Hematopoietic multipotent progenitor cell treated with erythropoietin and hydrocortisone succinate and interleukin-3 and kit ligand, for 4 days (in vitro differentiated cells): ENCODE measurements at regions not wholly inside any gene's neighbourhood (a gene's known extent, or its start where the extent isn't known, plus 50 kb on each side); places are given as distances from the start of the nearest gene placed in this dataset.
"Not testable (repeated sequence)": the region's sequence is repeated elsewhere in the genome, so short reads cannot be mapped to it uniquely, and the experiment has no call there.

Experiments
- DNase-seq: peaks from one replicate; pipeline ENCODE4 v3.0.0-alpha.2; 2015

DNA sequence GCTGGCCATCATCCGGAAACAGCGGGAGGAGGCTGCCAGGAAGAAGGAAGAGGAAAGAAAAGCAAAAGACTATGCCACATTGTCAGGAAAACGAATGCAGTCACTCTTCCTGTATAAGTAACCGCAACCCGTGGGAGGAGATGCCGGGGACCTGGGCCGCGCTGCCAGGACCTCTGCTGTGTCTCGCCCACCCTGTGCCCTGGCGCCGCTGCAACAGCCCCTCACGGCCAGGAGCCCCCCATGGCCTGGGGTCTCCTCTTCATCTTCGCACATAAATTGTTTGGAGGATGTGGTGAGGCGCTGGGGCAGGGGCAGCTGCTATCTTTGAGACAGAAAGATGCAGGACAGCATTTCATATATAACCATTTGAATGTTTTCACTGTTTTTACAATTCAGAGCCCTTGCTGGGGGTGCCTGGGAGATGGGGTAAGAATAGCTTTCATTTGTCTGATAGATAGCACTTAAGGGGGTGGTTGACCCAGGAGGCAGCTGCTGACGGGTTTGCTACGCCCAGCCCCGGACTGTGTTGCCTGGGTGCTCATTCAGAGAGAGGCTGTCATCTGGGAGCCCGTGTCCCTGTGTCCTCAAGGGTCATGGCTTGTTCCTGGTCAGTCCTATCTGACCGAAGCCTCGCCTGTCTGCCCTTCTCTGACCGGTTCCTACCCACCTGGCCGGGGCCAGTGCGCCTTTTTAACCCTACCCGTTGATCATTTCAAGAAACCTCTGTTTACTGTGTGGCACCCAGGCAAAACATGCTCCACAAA lies 1067.7 kb upstream of the COX7C start:
- no peak for DNase-seq

DNA sequence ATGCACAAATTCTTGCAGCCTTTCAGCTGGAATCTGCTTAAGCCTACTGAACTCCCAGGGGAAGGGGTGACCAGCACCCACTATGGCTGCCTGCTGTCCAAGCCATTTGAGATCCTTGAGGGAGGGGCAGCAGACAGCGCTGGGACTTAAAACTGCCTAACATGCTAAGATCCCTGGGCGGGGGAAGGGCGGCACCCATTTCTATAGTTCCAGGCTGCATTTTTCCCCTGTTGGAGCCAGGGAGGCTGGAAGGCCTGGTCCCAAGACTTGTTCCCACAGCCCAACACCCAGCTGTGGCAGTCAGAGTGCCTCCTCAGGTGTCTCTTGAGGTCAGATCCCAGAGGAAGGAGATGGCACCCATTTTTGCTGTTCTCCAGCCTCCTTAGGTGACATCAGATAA lies 1061.3 kb upstream of the COX7C start:
- DNase-seq: no peak

DNA sequence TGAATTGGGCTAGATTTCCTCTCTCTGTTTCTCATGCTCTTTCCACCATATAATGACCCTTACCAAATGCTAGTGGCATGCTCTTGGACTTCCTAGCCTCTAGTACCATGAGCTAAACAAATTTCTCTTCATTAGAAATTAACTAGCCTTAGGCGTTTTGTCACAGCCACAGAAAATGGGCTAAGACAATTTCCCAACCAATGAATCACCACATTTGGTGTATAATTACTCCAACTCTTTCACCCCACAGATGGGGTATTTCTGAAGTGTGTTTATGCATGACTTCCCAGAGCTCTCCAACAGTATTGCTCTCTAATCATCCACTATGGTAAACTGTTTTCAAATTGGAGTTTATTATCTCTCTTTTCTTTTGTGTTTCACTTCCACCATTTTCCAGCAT lies 1041.1 kb upstream of the COX7C start:
- no peak for DNase-seq

DNA sequence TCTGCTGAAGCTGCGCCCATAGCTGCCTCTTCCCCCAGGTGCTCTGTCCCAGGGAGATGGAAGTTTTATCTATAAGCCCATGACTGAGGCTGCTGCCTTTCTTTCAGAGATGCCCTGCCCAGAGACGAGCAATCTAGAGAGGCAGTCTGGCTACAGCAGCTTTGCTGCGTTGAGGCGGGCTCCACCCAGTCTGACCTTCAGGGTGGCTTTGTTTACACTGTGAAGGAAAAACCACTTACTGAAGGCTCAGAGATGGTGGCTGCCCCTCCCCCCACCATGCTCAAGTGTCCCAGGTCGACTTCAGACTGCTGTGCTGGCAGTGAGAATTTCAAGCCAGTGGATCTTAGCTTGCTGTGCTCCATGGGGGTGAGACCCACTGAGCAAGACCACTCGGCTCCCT lies 1029.9 kb upstream of the COX7C start:
- not testable (repeated sequence) for DNase-seq

DNA sequence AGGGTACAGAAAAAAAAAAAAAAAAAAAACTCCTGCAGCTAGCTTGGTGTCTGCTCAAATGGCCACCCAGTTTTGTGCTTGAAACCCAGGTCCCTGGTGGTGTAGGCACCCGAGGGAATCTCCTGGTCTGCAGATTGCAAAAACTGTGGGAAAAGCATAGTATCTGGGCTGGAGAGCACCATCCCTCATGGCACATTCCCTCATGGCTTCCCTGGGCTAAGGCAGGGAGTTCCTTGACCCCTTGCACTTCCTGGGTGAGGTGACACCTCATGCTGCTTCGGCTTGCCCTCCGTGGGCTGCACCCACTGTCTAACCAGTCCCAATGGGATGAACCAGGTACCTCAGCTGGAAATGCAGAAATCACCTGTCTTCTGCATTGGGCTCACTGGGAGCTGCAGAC lies 1029.5 kb upstream of the COX7C start:
- not testable (repeated sequence) for DNase-seq

DNA sequence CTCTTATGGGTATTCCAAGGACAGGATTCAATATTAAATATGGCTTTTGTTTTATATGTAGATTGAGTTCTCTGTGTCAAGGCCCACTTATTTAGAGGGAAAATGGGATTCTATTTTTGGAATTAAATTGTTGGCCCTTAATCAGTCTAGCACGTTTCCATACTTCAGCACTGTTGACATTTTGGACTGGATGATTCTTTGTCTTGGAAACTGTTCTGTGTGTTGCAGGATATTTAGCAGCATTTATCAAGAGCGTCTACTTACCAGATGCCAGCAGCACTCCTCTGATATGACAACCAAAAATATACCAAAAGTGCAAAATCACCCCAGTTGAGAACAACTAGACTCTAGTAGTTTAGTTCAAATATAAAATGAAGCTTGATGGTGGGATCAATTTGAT lies 1027.0 kb upstream of the COX7C start:
- no peak for DNase-seq

DNA sequence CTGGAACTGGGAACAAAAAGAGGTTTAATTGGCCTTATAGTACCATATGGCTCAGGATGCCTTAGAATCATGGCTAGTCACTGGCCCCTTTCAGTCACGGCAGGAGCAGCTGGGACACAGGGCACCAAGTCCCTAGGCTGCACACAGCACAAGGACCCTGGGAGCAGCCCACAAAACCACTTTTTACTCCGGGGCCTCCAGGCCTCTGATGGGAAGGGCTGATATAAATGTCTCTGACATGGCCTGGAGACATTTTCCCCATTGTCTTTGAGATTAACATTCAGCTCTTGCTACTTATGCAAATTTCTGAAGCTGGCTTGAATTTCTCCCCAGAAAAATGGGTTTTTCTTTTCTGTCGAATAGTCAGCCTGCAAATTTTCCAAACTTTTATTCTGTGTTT lies 1026.4 kb upstream of the COX7C start:
- no peak for DNase-seq

DNA sequence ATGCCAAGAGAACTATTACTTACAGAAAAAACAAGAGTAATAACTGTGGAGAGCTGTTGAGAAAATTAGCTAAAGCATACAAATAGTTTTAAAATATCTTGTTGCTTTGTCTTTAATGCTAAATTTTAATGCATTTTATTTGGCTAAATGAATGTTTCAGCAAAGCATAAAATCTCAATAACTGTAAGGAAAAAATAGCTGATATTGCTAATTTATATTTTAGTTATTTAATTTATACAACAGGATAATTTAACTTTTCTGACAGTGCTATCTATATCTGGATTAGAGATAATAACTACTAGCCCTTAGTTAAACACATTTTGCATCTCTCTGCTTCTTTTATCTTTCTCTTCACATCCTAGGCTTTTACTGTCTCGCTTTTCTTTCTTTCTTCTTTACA lies 1014.9 kb upstream of the COX7C start:
- DNase-seq: no peak

DNA sequence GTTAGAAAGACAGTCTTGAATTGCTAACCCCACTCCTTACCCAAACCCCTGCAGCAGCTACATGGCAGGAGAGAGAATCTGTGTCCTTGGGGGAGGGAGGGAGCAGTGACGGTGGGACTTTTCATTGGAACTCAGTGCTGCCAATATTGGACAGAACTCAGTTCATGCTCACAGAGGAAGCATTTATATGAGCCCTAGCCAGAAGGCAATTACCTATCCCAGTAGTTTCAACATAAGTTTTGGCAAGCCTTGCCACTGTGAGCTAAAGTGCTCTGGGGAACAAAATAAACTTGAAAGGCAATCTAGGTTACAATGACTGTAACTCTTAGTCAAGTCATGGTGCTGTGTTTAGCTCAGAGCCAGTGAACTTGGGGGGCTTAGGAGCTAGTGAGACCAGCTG lies 1013.4 kb upstream of the COX7C start:
- DNase-seq: no peak

DNA sequence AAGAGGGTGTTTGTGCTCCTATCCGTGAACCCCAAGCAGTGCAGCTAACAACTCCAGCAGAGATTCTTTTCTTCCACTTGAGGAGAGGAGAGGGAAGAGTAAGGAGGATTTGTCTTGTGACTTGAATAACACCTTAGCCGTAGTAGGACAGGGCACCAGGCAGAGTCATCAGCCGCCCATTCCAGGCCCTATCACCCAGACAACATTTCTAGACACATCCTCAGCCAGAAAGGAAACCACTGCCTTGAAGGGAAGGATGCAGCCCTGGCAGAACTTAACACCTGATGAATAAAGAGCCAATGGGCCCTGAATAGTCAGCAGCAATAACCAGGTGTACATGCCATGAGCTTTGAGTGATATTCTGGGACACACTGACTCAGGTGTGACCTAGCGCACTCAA lies 1013.0 kb upstream of the COX7C start:
- DNase-seq: no peak

DNA sequence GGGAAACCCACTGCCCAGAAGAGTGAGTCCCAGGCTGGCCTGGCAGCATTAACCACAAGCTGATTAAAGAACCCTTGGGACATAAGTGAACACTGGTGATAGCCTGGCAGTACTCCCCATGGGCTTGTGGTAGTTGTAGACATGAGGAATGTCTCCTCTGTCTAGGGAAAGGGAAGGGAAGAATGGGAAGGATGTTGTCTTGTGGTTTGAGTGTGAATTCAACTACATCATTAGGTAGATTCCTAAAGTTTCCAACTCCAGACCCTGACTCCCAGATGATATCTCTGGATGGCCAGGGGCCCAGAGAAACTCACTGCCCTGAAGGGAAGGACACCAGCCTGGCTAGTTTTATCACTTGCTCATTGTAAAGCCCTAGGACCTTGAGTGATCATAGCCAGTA lies 1012.4 kb upstream of the COX7C start:
- no peak for DNase-seq

DNA sequence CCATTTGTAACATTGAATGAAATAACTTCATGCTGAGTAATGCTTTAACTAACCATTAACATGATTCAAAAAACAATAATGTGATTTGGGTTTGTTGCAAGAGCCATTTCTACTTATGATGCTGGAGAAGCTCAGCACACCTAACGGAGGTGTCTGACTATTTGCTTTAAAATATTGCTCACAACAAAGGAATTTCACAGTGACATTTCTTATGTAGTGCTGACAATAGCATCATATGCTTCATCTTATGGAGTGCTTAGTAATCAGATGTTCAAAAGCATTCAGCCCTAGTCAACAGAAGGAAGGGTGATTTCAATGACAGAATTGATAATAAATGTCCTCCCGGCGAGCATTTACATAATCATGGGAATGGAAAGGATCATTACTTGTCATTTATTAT lies 1003.3 kb upstream of the COX7C start:
- no peak for DNase-seq

DNA sequence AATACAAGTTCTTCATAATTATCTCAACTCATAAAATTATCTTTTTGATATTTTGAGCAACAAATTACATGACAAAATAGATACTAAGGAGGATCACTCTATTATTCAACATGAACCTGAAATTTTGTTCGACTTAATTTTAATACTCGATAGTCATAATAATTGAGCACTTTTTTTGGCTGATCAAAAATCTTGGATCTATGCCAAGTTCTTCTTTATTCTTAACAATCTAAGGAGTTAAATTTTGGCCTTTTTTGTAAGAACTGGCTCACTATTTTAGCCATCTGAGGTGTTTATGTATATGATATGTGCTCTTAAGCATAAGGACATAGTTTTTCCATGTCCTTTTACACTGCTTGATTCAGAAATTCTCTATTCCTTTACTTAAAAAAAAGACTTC lies 996.1 kb upstream of the COX7C start:
- DNase-seq: no peak

DNA sequence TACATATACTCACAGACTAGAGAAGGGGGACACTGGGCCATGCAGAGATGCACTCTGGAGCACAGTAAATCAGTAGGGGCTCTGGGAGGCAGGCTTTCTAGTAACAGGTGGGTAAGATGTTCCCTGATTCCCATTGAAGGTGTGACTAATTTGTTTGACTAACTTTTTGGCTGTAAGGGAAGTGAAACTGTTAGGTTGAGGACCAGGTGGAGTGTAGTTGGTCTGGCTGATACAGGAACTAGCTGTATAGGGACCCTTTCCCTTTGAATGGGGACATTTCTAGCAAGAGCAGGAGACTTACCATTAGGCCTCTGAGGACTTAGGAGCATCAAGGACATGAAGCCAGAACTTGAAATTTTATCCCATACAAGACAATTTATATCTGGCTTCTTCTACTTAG lies 989.6 kb upstream of the COX7C start:
- DNase-seq: no peak

DNA sequence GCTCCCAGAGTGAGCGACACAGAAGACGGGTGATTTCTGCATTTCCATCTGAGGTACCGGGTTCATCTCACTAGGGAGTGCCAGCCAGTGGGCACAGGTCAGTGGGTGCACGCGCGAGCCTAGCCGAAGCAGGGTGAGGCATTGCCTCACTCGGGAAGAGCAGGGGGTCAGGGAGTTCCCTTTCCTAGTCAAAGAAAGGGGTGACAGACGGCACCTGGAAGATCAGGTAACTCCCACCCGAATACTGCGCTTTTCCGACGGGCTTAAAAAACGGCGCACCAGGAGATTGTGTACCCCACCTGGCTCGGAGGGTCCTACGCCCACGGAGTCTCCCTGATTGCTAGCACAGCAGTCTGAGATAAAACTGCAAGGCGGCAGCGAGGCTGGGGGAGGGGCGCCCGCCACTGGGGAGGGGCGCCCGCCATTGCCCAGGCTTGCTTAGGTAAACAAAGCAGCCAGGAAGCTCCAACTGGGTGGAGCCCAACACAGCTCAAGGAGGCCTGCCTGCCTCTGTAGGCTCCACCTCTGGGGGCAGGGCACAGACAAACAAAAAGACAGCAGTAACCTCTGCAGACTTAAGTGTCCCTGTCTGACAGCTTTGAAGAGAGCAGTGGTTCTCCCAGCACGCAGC lies 979.1 kb upstream of the COX7C start:
- not testable (repeated sequence) for DNase-seq

DNA sequence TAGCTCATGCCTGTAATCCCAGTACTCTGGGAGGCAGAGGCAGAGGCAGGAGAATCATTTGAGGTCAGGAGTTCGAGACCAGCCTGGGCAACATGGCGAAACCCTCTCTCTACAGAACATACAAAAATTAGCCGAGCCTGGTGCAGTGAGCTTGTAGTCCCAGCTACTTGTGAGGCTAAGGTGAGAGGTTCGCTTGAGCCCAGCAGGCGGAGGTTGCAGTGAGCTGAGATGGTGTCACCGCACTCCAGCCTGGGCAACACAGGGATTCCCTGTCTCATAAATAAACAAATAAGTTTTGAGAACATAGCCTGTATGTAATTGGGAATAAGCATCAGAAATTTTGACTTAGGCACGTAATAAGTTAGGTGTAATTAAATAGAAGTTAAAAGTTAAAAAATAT lies 971.7 kb upstream of the COX7C start:
- DNase-seq: no peak

DNA sequence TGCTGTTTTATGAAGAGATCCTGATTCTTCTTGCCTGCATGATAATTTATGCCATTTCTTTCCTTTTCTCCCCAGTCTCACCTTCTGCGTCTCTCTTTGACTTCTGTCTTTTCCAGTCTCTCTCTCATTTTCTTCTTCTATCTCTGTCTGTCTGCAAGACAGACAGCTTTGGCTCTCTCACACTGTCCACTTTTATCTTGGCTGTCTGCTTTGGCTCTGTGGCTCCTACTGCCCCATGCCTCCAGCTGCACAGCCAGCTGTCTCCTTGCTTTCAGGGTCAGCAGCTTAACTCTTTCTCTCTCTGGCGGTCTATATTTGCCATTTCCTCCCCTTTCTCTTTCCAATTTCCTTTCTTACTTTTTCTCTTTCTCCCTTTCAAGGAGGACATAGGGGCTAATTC lies 971.1 kb upstream of the COX7C start:
- no peak for DNase-seq

DNA sequence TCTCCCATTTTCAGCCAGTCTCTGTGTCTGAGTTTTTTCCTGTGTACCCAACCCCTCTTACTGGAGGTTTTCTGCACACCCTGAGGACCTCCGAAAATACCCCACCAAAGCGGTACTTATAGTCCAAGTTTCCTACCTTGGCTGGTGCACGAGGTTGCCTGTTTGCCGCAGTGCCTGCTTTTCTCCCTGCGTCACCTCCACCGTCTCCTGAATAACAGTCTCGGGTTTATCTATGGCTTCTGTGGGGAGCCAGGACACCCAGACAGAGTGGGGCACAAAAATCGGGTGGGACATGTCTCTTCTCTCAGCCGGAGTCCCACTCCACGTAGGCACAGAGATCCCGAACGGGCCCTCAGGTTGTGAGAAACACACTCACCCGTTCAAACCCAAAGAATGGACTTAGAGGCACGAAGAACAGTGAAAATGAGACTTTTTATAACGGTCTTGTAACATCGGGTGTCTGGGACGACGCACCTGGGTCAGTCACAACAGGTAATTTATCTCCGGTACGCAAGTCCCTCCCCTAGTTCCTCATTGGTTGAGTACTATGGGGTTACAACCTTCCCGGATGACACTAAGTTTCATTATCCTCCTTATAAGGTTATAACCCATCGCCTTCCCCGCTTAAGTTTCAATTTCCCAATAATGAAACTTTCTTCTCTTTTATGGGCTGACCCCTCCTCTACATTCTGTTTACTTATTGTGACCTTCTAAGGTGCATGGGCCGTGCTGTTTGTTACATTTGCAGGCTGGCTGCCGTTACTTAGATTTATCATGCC lies 970.2 kb upstream of the COX7C start:
- no peak for DNase-seq

DNA sequence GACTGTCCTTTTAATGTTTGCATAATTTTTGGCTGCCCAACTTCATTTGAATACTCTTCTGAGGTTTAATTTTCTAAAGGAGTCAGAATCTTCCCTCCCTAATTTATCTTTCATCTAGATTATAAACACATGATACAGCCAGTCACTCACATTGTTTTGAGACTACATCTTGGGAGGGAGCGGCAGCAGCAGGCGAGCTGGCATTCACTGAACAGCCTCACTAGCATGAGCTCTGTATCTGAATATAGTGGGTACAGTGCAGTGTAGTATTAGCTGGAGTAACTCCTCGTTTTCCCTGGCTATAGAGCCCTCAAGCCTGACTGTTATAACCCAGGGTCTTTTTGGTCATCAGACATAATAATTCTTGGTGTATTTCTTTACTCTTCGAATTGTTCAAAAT lies 969.2 kb upstream of the COX7C start:
- DNase-seq: no peak

DNA sequence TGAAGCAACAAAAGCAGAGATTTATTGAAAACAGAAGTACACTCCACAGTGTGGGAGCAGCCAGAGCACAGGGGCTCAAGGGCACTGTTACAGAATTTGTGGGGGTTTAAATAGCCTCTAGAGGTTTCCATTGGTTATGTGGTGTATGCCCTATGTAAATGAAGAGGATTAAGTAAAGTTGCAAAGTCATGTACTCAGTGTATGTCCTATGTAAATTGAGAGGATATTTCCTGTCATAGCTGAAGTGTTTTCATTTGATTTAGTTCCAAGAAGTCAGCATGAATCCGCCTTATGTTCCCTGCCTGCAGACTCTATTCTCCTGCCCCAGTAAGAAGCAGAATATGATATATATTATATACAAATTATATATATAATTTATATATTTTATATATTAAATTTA lies 966.0 kb upstream of the COX7C start:
- no peak for DNase-seq

DNA sequence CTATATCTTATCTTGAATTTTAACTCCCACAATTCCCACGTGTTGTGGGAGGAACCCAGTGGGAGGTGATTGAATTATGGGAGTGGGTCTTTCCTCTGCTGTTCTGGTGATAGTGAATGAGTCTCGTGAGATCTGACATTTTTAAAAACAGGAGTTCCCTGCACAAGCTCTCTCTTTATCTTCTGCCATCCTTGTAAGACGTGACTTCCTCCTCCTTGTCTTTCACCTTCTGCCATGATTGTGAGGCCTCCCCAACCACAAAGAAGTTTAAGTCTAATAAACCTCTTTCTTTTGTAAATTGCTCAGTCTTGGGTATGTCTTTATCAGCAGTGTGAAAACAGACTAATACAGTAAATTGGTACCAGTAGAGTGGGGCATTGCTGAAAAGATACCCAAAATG lies 963.6 kb upstream of the COX7C start:
- not testable (repeated sequence) for DNase-seq

DNA sequence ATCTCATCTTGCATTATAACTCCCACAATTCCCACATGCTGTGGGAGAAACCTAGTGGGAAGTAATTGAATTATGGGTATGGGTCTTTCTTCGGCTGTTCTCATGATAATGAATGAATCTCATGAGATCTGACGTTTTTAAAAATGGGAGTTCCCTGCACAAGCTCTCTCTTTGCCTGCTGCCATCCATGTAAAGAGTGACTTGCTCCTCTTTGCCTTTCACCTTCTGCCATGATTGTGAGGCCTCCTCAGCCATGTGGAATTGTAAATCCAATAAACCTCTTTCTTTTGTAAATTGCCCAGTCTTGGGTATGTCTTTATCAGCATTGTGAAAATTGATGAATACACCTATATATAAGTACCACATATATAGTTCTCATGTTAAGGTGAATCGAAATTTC lies 961.7 kb upstream of the COX7C start:
- DNase-seq: no peak

DNA sequence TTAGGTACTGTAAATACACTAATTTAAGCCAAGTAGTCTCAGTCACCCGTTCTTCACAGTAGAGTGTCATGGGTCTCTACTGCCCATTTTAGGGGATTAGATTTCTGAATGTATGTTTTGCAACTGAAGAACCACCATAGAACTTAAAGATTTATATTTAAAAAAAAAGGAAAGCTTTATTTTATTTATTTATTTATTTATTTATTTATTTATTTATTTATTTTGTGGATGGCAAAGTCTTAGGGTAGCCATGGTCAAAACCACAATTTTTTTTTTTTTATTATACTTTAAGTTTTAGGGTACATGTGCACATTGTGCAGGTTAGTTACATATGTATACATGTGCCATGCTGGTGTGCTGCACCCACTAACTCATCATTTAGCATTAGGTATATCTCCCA lies 960.4 kb upstream of the COX7C start:
- DNase-seq: not testable (repeated sequence)
